ENCODE measurements at regions not wholly inside any gene's neighbourhood (a gene's known extent, or its start where the extent isn't known, plus 50 kb on each side); places are given as distances from the start of the nearest gene placed in this dataset.

DNA sequence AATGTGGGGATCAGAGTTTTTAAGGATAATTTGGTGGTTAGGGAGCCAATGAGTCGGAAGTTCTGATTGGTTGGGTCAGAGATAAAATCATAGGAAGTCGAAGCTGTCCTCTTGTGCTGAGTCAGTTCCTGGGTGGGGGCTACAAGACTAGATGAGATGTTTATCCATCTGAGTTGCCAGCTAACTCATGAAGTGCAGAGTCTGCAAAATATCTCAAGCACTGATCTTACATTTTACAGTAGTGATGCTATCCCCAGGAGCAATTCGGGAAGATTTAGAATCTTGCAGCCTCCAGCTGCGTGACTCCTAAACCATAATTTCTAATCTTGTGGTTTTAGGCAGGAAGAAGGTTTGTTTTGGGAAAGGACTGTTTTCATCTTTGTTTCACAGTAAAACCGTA, 565.8 kb upstream of the SPANXN1 start:
- no peak overlapping the region for H3K27ac ChIP-seq (ENCODE audit: low read depth)
- no peaks in the 10 kb centered on the region for H3K4me1 ChIP-seq (ENCODE audit: insufficient read depth)
- H3K9me2 ChIP-seq (ENCODE audit: insufficient read depth), result no peaks in the 10 kb centered on the region
- TF ChIP-seq, protein P1, sequence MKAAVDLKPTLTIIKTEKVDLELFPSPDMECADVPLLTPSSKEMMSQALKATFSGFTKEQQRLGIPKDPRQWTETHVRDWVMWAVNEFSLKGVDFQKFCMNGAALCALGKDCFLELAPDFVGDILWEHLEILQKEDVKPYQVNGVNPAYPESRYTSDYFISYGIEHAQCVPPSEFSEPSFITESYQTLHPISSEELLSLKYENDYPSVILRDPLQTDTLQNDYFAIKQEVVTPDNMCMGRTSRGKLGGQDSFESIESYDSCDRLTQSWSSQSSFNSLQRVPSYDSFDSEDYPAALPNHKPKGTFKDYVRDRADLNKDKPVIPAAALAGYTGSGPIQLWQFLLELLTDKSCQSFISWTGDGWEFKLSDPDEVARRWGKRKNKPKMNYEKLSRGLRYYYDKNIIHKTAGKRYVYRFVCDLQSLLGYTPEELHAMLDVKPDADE (IDR thresholded peaks at IDR 0.05), result no peak
- TF ChIP-seq, protein P2, sequence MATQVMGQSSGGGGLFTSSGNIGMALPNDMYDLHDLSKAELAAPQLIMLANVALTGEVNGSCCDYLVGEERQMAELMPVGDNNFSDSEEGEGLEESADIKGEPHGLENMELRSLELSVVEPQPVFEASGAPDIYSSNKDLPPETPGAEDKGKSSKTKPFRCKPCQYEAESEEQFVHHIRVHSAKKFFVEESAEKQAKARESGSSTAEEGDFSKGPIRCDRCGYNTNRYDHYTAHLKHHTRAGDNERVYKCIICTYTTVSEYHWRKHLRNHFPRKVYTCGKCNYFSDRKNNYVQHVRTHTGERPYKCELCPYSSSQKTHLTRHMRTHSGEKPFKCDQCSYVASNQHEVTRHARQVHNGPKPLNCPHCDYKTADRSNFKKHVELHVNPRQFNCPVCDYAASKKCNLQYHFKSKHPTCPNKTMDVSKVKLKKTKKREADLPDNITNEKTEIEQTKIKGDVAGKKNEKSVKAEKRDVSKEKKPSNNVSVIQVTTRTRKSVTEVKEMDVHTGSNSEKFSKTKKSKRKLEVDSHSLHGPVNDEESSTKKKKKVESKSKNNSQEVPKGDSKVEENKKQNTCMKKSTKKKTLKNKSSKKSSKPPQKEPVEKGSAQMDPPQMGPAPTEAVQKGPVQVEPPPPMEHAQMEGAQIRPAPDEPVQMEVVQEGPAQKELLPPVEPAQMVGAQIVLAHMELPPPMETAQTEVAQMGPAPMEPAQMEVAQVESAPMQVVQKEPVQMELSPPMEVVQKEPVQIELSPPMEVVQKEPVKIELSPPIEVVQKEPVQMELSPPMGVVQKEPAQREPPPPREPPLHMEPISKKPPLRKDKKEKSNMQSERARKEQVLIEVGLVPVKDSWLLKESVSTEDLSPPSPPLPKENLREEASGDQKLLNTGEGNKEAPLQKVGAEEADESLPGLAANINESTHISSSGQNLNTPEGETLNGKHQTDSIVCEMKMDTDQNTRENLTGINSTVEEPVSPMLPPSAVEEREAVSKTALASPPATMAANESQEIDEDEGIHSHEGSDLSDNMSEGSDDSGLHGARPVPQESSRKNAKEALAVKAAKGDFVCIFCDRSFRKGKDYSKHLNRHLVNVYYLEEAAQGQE (IDR thresholded peaks at IDR 0.05; ENCODE audit: unreplicated experiment), result no peak
- no peak for TF ChIP-seq EZH2 (IDR thresholded peaks at IDR 0.05; ENCODE audit: low read depth, unreplicated experiment)
- no peak for TF ChIP-seq JUNB (IDR thresholded peaks at IDR 0.05; ENCODE audit: unreplicated experiment)
- no peak for TF ChIP-seq NANOG (IDR thresholded peaks at IDR 0.05; ENCODE audit: borderline replicate concordance)
- TF ChIP-seq, protein P3, sequence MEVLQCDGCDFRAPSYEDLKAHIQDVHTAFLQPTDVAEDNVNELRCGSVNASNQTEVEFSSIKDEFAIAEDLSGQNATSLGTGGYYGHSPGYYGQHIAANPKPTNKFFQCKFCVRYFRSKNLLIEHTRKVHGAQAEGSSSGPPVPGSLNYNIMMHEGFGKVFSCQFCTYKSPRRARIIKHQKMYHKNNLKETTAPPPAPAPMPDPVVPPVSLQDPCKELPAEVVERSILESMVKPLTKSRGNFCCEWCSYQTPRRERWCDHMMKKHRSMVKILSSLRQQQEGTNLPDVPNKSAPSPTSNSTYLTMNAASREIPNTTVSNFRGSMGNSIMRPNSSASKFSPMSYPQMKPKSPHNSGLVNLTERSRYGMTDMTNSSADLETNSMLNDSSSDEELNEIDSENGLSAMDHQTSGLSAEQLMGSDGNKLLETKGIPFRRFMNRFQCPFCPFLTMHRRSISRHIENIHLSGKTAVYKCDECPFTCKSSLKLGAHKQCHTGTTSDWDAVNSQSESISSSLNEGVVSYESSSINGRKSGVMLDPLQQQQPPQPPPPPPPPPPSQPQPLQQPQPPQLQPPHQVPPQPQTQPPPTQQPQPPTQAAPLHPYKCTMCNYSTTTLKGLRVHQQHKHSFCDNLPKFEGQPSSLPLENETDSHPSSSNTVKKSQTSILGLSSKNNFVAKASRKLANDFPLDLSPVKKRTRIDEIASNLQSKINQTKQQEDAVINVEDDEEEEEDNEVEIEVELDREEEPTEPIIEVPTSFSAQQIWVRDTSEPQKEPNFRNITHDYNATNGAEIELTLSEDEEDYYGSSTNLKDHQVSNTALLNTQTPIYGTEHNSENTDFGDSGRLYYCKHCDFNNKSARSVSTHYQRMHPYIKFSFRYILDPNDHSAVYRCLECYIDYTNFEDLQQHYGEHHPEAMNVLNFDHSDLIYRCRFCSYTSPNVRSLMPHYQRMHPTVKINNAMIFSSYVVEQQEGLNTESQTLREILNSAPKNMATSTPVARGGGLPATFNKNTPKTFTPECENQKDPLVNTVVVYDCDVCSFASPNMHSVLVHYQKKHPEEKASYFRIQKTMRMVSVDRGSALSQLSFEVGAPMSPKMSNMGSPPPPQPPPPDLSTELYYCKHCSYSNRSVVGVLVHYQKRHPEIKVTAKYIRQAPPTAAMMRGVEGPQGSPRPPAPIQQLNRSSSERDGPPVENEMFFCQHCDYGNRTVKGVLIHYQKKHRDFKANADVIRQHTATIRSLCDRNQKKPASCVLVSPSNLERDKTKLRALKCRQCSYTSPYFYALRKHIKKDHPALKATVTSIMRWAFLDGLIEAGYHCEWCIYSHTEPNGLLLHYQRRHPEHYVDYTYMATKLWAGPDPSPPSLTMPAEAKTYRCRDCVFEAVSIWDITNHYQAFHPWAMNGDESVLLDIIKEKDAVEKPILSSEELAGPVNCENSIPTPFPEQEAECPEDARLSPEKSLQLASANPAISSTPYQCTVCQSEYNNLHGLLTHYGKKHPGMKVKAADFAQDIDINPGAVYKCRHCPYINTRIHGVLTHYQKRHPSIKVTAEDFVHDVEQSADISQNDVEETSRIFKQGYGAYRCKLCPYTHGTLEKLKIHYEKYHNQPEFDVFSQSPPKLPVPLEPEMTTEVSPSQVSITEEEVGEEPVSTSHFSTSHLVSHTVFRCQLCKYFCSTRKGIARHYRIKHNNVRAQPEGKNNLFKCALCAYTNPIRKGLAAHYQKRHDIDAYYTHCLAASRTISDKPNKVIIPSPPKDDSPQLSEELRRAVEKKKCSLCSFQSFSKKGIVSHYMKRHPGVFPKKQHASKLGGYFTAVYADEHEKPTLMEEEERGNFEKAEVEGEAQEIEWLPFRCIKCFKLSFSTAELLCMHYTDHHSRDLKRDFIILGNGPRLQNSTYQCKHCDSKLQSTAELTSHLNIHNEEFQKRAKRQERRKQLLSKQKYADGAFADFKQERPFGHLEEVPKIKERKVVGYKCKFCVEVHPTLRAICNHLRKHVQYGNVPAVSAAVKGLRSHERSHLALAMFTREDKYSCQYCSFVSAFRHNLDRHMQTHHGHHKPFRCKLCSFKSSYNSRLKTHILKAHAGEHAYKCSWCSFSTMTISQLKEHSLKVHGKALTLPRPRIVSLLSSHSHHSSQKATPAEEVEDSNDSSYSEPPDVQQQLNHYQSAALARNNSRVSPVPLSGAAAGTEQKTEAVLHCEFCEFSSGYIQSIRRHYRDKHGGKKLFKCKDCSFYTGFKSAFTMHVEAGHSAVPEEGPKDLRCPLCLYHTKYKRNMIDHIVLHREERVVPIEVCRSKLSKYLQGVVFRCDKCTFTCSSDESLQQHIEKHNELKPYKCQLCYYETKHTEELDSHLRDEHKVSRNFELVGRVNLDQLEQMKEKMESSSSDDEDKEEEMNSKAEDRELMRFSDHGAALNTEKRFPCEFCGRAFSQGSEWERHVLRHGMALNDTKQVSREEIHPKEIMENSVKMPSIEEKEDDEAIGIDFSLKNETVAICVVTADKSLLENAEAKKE (CRISPR knock-in tag; IDR thresholded peaks at IDR 0.05), result no peak
- no peak for TF ChIP-seq CREB1 (CRISPR knock-in tag; IDR thresholded peaks at IDR 0.05; ENCODE audit: low read depth)
- TF ChIP-seq POLR2AphosphoS5 (IDR thresholded peaks at IDR 0.05; ENCODE audit: low read depth), result no peak
- TF ChIP-seq, protein P4, sequence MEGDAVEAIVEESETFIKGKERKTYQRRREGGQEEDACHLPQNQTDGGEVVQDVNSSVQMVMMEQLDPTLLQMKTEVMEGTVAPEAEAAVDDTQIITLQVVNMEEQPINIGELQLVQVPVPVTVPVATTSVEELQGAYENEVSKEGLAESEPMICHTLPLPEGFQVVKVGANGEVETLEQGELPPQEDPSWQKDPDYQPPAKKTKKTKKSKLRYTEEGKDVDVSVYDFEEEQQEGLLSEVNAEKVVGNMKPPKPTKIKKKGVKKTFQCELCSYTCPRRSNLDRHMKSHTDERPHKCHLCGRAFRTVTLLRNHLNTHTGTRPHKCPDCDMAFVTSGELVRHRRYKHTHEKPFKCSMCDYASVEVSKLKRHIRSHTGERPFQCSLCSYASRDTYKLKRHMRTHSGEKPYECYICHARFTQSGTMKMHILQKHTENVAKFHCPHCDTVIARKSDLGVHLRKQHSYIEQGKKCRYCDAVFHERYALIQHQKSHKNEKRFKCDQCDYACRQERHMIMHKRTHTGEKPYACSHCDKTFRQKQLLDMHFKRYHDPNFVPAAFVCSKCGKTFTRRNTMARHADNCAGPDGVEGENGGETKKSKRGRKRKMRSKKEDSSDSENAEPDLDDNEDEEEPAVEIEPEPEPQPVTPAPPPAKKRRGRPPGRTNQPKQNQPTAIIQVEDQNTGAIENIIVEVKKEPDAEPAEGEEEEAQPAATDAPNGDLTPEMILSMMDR (conservative IDR thresholded peaks at IDR 0.05; ENCODE audit: low read depth in 2 of 2), result no peak
- Mint-ChIP-seq H3K9me3 (peaks cover 46% of the 10 kb centered on the region), H3K4me1 (no peaks in the 10 kb centered on the region), H3K36me3 (ENCODE audit: low read depth) (no peaks in the 10 kb centered on the region; the same call in 2 of the 3 replicates), H3K27me3 (ENCODE audit: insufficient read depth, low read depth, poor library complexity) (no peaks in the 10 kb centered on the region), H3K4me3 (no peak overlapping the region), H3K27ac (no peak overlapping the region)
- H3F3A ChIP-seq (replicated peaks; ENCODE audit: low read depth), result no peaks in the 10 kb centered on the region
- H2AFZ ChIP-seq, result no peak overlapping the region
- ATAC-seq (no peak), DNase-seq (ENCODE audit: low spot score) (no peak)
- no peaks in the 10 kb centered on the region for H3K27me3 ChIP-seq (ENCODE audit: insufficient read depth)
- H3K4me2 ChIP-seq, result no peak overlapping the region
- no peaks in the 10 kb centered on the region for H3K36me3 ChIP-seq (ENCODE audit: insufficient read depth)
- H3K79me2 ChIP-seq (replicated peaks; ENCODE audit: insufficient read depth), result no peaks in the 10 kb centered on the region
- H3K4me3 ChIP-seq, result no peak overlapping the region
- H4K20me1 ChIP-seq (replicated peaks; ENCODE audit: insufficient read depth), result no peaks in the 10 kb centered on the region
